ENCODE measurements at regions not wholly inside any gene's neighbourhood (a gene's known extent, or its start where the extent isn't known, plus 50 kb on each side); places are given as distances from the start of the nearest gene placed in this dataset.

DNA sequence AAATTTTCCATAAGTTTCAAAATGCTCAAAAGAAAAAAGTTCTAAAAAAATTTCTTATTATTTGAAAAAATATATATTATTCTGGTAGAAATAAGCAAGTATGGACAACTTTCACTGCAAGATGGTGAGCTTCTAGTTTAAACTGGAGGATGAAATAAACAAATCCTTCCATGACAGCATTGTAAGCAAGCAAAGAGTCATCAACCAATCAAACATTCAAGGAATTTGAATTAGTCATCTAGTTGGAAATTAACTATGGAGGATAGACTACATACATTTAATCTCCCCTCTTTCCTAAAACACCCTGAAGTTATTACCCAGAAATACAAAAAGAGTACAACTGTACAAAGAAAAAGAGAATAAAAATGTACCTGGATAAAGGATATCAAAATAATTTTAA, 51.0 kb upstream of the IRX5 start:
- TF ChIP-seq EZH2 (IDR thresholded peaks at IDR 0.05; ENCODE audit: borderline replicate concordance, insufficient read depth, low read length, poor library complexity, severe bottlenecking) (no peak), RAD21 (conservative IDR thresholded peaks at IDR 0.05) (no peak), POLR2AphosphoS5 (IDR thresholded peaks at IDR 0.05) (no peak)
- no peak overlapping the region for H3K27ac ChIP-seq (ENCODE audit: low read length)
- no peak overlapping the region for H3K4me3 ChIP-seq (ENCODE audit: low read length)
- H3K9ac ChIP-seq (ENCODE audit: low read length): no peak overlapping the region
- H3K4me2 ChIP-seq (ENCODE audit: low read length): no peak overlapping the region
- no peaks in the 10 kb centered on the region for H3K27me3 ChIP-seq (ENCODE audit: insufficient read depth, low read depth, low read length)
- H3K9me3 ChIP-seq (ENCODE audit: low read length): no peaks in the 10 kb centered on the region
- H3F3A ChIP-seq (ENCODE audit: insufficient read depth, low read length, poor library complexity, severe bottlenecking): no peaks in the 10 kb centered on the region
- H2AFZ ChIP-seq (ENCODE audit: low read depth, low read length): no peak overlapping the region
- no peaks in the 10 kb centered on the region for H3K79me2 ChIP-seq (replicated peaks; ENCODE audit: insufficient read depth, low read length)
- no peaks in the 10 kb centered on the region for H4K20me1 ChIP-seq (ENCODE audit: insufficient read depth)
- H3K36me3 ChIP-seq (ENCODE audit: insufficient read depth, low read length): no peaks in the 10 kb centered on the region
- H3K9me2 ChIP-seq (ENCODE audit: insufficient read depth, low read length): no peaks in the 10 kb centered on the region

DNA sequence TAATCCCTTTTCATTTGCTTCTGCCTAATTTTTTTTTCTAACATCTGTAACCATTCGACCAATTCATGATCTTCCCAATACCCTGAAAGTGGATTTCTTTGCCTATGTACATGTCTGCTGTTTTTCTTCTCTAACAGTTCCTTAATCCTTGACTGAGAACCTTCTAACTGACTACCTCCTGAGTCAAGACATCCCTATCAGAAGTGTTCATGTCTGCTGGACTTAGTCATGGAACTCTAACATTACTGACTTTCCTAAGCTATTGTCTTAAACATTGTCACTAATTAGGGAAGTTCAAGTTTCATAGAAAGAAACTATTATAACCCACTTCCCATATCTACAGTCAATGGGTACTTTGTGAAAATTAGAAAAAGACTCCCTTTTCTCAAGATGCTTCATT, 52.4 kb upstream of the IRX5 start:
- Histone ChIP-seq H3K9me2 (ENCODE audit: insufficient read depth, low read length) (no peaks in the 10 kb centered on the region), H3K36me3 (ENCODE audit: insufficient read depth, low read length) (no peaks in the 10 kb centered on the region), H3K27me3 (ENCODE audit: insufficient read depth, low read depth, low read length) (no peaks in the 10 kb centered on the region), H4K20me1 (ENCODE audit: insufficient read depth) (no peaks in the 10 kb centered on the region), H3K4me3 (ENCODE audit: low read length) (no peak overlapping the region), H3K4me2 (ENCODE audit: low read length) (no peak overlapping the region), H3K9me3 (ENCODE audit: low read length) (no peaks in the 10 kb centered on the region), H3K79me2 (replicated peaks; ENCODE audit: insufficient read depth, low read length) (no peaks in the 10 kb centered on the region), H2AFZ (ENCODE audit: low read depth, low read length) (no peak overlapping the region), H3F3A (ENCODE audit: insufficient read depth, low read length, poor library complexity, severe bottlenecking) (no peaks in the 10 kb centered on the region), H3K27ac (ENCODE audit: low read length) (no peak overlapping the region), H3K9ac (ENCODE audit: low read length) (no peak overlapping the region)
- TF ChIP-seq SMC3 (conservative IDR thresholded peaks at IDR 0.05; ENCODE audit: poor library complexity): no peak
- TF ChIP-seq, protein P1, sequence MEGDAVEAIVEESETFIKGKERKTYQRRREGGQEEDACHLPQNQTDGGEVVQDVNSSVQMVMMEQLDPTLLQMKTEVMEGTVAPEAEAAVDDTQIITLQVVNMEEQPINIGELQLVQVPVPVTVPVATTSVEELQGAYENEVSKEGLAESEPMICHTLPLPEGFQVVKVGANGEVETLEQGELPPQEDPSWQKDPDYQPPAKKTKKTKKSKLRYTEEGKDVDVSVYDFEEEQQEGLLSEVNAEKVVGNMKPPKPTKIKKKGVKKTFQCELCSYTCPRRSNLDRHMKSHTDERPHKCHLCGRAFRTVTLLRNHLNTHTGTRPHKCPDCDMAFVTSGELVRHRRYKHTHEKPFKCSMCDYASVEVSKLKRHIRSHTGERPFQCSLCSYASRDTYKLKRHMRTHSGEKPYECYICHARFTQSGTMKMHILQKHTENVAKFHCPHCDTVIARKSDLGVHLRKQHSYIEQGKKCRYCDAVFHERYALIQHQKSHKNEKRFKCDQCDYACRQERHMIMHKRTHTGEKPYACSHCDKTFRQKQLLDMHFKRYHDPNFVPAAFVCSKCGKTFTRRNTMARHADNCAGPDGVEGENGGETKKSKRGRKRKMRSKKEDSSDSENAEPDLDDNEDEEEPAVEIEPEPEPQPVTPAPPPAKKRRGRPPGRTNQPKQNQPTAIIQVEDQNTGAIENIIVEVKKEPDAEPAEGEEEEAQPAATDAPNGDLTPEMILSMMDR (IDR thresholded peaks at IDR 0.05; ENCODE audit: poor library complexity, severe bottlenecking): no peak
- TF ChIP-seq REST (IDR thresholded peaks at IDR 0.05; ENCODE audit: borderline replicate concordance): no peak
- no peak for TF ChIP-seq TAF1 (IDR thresholded peaks at IDR 0.05; ENCODE audit: low read depth)
- TF ChIP-seq EP300 (conservative IDR thresholded peaks at IDR 0.05; ENCODE audit: poor library complexity, severe bottlenecking): no peak
- no peak for TF ChIP-seq RAD21 (conservative IDR thresholded peaks at IDR 0.05)
- TF ChIP-seq POLR2AphosphoS5 (IDR thresholded peaks at IDR 0.05): no peak
- no peak for TF ChIP-seq EZH2 (IDR thresholded peaks at IDR 0.05; ENCODE audit: borderline replicate concordance, insufficient read depth, low read length, poor library complexity, severe bottlenecking)
- no peak for TF ChIP-seq MXI1 (conservative IDR thresholded peaks at IDR 0.05; ENCODE audit: poor library complexity, severe bottlenecking)

DNA sequence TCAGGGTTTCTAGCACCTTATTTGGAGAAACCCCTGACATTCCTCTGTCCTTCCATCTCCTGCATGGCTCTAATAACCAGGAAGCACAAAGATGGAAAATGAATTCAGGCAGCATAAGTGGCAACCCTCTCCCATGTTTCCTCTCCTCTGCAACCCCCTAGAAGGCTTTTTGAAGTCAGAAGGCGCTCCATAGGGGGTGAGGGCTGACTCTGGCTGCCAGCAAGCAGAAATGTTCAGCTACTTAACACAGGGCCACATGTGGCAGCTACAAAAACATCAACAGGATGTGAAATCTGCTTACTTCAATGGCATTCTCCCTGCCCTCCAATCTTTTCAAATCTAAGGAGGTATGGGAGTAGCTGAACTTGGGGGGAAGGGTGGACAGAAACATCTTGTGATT, 55.2 kb upstream of the IRX5 start:
- no peaks in the 10 kb centered on the region for H3K79me2 ChIP-seq (replicated peaks; ENCODE audit: insufficient read depth, low read length)
- no peaks in the 10 kb centered on the region for H4K20me1 ChIP-seq (ENCODE audit: insufficient read depth)
- TF ChIP-seq EZH2 (IDR thresholded peaks at IDR 0.05; ENCODE audit: borderline replicate concordance, insufficient read depth, low read length, poor library complexity, severe bottlenecking) (no peak), RAD21 (conservative IDR thresholded peaks at IDR 0.05) (no peak), EP300 (conservative IDR thresholded peaks at IDR 0.05; ENCODE audit: poor library complexity, severe bottlenecking) (no peak), MXI1 (conservative IDR thresholded peaks at IDR 0.05; ENCODE audit: poor library complexity, severe bottlenecking) (no peak), REST (IDR thresholded peaks at IDR 0.05; ENCODE audit: borderline replicate concordance) (no peak), POLR2AphosphoS5 (IDR thresholded peaks at IDR 0.05) (no peak), SMC3 (conservative IDR thresholded peaks at IDR 0.05; ENCODE audit: poor library complexity) (no peak), TAF1 (IDR thresholded peaks at IDR 0.05; ENCODE audit: low read depth) (no peak)
- TF ChIP-seq, protein P1 (IDR thresholded peaks at IDR 0.05; ENCODE audit: poor library complexity, severe bottlenecking): no peak
- H2AFZ ChIP-seq (ENCODE audit: low read depth, low read length): no peak overlapping the region
- H3K36me3 ChIP-seq (ENCODE audit: insufficient read depth, low read length): no peaks in the 10 kb centered on the region
- H3K27me3 ChIP-seq (ENCODE audit: insufficient read depth, low read depth, low read length): no peaks in the 10 kb centered on the region
- no peak overlapping the region for H3K4me2 ChIP-seq (ENCODE audit: low read length)
- no peaks in the 10 kb centered on the region for H3K9me2 ChIP-seq (ENCODE audit: insufficient read depth, low read length)
- no peaks in the 10 kb centered on the region for H3F3A ChIP-seq (ENCODE audit: insufficient read depth, low read length, poor library complexity, severe bottlenecking)
- no peak overlapping the region for H3K9ac ChIP-seq (ENCODE audit: low read length)
- no peak overlapping the region for H3K4me3 ChIP-seq (ENCODE audit: low read length)
- H3K9me3 ChIP-seq (ENCODE audit: low read length): no peaks in the 10 kb centered on the region
- no peak overlapping the region for H3K27ac ChIP-seq (ENCODE audit: low read length)
